HG03575 (cell line): ENCODE measurements at regions not wholly inside any gene's neighbourhood (a gene's known extent, or its start where the extent isn't known, plus 50 kb on each side); places are given as distances from the start of the nearest gene placed in this dataset.

Source experiments
- ATAC-seq: cut with Tn5 transposase; IDR thresholded peaks from one replicate; pipeline ENCODE4 v1.9.1; 2021; ENCODE audit not compliant: unreplicated experiment, insufficient number of reproducible peaks, low FRiP score; ENCODE audit errors: extremely low read depth

DNA sequence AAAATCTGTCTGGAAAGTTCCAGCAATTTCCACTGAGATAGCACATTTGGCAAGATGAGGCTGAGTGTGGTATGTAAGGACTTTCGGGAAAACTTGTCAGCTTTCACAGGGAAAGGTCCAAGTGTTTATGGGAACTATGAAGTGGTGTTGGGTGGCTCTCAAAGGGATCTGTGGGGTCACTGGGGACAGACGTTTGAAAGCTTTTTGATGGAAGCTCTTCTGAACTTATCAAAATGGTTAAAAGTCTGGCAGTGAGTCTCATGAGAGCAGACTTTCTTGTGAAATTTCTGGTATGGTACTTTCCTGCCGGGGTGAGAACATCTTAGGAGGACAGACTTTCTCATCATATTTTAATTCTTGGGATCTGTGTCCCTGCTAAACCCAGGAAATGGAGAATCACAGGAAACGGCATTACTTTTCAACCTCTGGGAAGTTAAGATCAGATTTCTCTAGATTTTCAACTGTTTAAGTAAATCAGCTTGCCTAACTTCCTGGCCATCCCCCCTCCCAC lies 546.3 kb upstream of the ZEB2 start:
- ATAC-seq, result no peak

- no peak for ATAC-seq
These were observed 545.4 kb upstream of the ZEB2 start for GRCh38 chr2:145065342-145065741.

GRCh38 chr2:145064511-145064910 lies 544.6 kb upstream of the ZEB2 start:
- no peak for ATAC-seq

DNA sequence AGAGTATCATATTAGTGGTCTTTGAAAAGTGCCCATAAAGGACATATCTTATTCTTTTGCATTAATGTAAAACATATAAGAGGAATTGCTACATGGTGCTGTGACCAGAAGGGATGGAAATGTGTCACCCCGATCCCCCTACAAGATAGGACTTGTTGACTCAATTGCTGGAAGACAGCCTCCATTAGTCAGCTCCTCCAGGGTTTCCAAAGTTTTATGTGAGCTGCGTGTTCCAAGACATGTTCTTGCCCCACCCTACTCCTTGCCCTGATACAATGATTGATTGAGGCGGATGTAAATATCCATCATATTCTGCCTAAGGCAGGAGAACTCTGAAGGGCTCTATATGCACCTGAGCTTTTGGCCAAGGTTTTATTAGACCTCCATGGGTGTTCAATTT lies 541.0 kb upstream of the ZEB2 start:
- ATAC-seq, result no peak

DNA sequence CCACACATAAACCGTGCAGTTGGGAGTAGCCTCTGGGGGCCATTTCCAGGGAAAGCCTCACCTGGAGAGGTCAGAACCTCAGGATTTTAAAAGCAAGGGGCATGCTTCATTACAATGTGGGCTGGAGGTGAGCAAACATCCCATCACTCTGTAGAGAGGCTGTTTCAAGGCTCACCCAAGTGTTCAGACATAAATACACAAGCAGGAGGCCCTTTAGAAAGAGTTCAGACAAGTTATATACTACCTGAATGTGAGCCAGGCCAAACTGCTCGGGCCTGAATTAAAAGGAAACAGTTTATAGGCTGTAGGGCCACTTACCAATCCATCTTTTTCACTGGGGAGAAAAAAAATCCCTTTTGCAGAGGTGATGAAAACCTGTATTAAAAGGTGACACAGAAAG lies 540.0 kb upstream of the ZEB2 start:
- ATAC-seq, result no peak

DNA sequence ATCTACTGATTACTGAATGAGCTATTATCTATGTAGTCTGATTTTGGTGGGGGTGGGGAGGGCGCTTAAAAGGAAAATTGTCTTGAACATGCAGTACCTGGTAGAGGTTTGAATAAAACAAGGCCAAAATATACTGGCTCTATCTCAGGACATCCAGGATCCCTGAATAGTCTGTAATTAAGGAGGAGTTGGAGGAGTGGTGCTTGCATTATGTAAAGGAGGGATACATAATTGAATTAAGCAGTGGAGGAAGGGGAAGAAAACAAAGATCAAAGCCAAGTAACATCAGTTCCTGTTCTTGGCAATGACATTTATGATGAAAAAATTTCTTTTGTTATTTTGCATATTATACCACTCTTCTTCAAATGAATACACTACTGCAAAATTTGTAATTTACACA lies 539.4 kb upstream of the ZEB2 start:
- ATAC-seq, result no peak

DNA sequence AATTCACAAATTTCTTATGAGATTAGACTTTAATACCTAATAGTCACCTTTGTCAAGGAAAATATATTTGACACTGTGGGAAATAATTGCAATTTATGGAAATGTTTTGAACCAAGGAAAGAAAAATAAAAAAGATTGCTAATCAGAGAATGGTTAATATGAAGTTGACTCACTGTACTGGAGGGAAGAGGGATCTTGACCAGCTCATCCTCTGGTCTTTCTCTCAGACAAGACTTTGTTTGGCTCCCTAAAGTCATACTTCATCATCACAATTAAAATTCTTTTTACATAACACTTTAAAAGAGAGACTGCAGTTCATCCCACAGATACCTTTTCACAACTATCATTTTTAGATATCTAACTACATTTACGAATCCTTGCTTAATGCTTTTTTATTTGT lies 538.5 kb upstream of the ZEB2 start:
- no peak for ATAC-seq

GRCh38 chr2:145055651-145056050 lies 535.7 kb upstream of the ZEB2 start:
- ATAC-seq, result no peak

DNA sequence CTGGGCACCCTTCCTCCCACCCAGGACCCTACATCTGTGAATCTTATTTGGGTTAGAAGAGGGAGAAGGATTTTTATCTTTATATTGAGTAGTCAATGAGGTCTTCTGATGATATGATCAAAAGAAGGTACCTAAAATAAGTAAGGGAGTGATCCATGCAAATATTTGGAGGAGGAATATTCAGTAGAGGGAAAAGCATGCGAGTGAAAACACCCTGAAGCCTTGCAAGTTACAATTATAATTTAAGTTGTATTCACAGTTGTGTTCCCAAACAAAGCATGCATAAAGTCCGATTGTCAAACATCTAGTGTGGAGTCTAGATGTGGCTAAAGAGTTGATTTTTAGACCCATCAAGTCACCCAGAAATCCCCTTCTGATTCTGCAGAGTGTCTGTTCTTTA lies 530.2 kb upstream of the ZEB2 start:
- ATAC-seq, result no peak

DNA sequence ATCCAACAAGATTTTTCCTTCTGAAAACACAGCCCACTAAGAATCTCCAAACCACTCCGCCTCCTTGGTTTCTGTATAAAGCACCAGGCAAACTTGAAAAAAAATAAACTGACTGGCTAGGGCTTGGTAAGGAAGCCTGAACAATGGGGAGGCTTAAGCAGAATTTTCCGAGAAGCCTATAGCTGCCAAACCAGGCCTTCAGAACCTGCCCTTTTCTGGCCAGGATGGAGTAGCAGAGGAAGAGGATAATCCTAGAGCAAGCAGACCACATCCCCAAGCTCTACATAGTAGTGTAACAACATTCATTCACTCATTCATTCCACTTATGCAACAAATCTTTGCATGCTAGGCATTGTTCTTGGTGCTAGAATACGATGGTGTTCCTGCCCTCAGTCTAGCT lies 529.6 kb upstream of the ZEB2 start:
- ATAC-seq, result no peak

DNA sequence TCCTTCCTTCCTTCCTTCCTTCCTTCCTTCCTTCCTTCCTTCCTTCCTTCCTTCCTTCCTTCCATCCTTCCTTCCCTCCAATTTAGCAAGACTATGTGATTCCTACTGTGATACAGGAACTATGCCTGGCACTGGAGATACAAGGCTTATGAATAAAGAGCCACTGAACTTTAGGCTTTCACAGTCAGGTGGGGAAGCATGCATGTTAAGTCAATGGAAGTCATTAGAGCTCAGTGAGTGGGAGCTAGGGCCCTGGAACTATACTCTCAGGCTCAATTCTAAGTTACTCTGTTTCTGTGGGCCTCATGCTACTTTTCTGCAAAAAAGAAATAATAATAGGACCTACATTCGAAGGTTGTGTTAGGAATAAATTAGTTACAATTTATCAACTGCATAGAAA lies 527.6 kb upstream of the ZEB2 start:
- no peak for ATAC-seq

DNA sequence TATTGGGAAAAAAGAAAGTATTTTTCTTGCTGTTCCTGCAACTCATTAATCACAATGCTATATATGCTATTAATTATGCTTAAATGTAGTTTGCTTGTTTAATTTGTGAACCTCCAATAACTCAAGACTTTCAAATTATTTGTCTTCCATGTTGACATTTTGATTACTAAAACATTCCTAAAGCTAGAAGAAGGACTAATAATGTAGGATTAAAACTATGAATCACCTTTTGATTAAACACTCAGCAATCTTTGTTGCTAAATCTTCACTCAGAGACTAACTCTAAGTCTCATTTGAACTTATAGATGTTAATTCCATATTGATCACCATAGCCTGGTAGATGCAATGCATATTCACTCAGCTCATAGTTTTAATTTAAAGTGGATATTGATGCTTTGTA lies 524.6 kb upstream of the ZEB2 start:
- ATAC-seq, result no peak

GRCh38 chr2:145043399-145043834 lies 523.5 kb upstream of the ZEB2 start:
- no peak for ATAC-seq

DNA sequence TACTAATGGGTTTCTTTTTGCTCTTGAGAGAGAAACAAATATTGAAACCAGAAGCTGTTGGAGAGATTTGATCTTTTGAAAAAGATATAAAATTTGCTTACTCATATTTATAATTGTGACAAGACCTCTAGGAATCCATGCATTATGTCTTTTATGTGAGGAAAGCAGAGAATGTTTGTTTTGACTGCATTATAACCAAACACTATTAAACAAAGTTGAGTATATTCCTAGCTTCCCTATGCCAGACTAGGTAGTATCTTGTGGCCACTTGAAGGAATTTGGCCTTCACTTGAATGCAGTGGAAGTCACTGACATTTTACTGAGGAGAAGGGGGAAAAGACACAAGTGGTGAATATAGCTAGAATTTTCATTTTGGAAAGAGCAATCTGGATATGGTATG lies 521.8 kb upstream of the ZEB2 start:
- no peak for ATAC-seq

DNA sequence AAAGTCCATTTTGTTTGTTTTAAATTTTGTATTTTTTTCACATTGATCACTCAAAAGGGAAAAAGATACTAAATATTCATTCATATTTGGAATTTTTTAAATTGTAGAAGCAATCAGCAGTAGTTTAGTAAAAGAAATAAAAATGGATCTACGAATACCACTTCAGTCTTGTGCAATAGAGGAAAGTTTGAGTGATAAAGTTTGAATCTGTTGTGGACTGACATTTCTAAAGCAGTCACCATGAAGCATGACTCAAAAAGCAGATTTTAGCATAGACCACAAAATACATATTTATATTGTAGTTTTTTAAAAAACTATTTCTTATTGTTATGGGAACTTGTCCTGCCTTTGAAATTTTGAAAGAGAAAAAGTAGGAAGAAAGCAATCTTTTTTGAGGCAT lies 520.5 kb upstream of the ZEB2 start:
- ATAC-seq, result no peak

DNA sequence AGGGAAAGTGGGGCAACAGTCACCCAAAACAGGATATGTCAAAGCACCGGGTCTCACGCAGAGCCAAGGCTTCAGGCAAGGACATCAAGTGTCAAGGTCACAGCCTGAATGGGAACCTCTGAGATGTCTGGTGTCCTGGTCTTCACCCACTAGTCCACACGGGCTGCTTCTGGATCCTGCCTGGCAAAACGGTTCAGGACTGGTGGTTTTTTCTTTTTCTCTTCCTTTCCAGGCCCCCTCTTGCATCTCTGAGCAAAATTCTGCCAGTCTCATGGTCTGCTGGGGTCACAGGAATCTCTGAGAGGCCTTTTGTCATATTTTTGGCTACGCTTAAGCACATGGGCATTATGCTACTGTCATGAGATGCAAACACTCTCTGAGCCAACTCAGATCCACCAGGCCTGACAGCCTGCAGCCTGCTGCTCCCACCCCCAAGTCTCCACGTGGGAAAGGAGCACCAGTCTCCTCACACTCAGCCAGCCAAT lies 518.2 kb upstream of the ZEB2 start:
- ATAC-seq, result no peak

- ATAC-seq, result no peak
These were observed 516.6 kb upstream of the ZEB2 start for GRCh38 chr2:145036421-145037011.

GRCh38 chr2:145034511-145034910 lies 514.6 kb upstream of the ZEB2 start:
- ATAC-seq, result no peak

- no peak for ATAC-seq
These were observed 513.5 kb upstream of the ZEB2 start for GRCh38 chr2:145033438-145033837.

DNA sequence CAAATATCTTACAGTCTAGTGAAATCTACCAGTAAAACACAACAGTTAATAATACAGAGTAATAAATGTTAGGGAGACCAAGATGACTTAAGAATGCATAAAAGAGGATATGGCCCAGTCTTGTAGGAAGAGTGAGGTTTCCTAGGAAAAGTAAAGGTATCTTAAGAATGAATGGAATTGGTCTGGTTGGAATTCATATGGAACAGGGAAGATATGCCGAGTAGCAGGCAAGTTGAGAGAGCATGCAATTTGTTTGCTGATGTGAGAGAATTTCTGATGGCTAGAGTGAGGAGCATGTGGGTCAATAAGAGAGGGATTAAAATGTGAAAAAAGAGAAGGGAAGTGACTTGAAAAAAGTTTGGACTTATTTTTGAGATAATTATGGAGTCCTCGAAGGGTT lies 512.9 kb upstream of the ZEB2 start:
- ATAC-seq, result no peak

- ATAC-seq, result no peak
These were observed 510.0 kb upstream of the ZEB2 start for GRCh38 chr2:145029873-145030272.
